ENCODE measurements at regions not wholly inside any gene's neighbourhood (a gene's known extent, or its start where the extent isn't known, plus 50 kb on each side); places are given as distances from the start of the nearest gene placed in this dataset.

- no peak overlapping the region for H3K27ac Mint-ChIP-seq
- H3K4me3 Mint-ChIP-seq = no peak overlapping the region
- H3K36me3 Mint-ChIP-seq = no peaks in the 10 kb centered on the region
- DNase-seq (no peak), ATAC-seq (replicated peaks) (no peak)
- no peaks in the 10 kb centered on the region for H3K4me1 Mint-ChIP-seq
- H3K27me3 Mint-ChIP-seq = no peaks in the 10 kb centered on the region
- H3K9me3 Mint-ChIP-seq = peaks cover 2 to 3% of the 10 kb centered on the region in 2 donors
Observed at GRCh38 chr13:60990032-60990733, 425.5 kb downstream of the PCDH20 start.

- no peak for ATAC-seq (replicated peaks)
- Mint-ChIP-seq H3K4me3 (no peak overlapping the region), H3K9me3 (peaks cover 4% of the 10 kb centered on the region in 2 donors), H3K4me1 (no peaks in the 10 kb centered on the region), H3K27ac (no peak overlapping the region), H3K27me3 (no peaks in the 10 kb centered on the region), H3K36me3 (no peaks in the 10 kb centered on the region)
- no peak for DNase-seq
Observed at GRCh38 chr13:60986301-60986700, 429.3 kb downstream of the PCDH20 start.

DNA sequence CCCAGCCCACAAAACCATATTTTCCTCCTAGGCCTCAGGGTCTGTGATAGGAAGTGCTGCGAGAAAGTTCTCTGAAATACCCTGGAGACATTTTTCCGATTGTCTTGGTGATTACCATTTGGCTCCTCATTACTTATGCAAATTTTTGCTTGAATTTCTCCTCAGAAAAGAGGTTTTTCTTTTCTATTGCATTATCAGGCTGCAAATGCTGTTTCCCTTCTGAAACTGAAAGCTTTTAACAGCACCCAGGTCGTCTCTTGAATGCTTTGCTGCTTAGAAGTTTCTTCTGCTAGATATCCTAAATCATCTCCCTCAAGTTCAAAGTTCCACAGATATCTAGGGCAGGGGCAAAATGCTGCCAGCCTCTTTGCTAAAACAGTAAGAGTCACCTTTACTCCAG is 434.2 kb downstream of the PCDH20 start:
- no peak for ATAC-seq (replicated peaks)
- H3K36me3 Mint-ChIP-seq = no peaks in the 10 kb centered on the region
- peaks cover 4 to 9% of the 10 kb centered on the region in 2 donors for H3K9me3 Mint-ChIP-seq
- no peak for DNase-seq
- no peak overlapping the region for H3K4me3 Mint-ChIP-seq
- no peaks in the 10 kb centered on the region for H3K4me1 Mint-ChIP-seq
- H3K27ac Mint-ChIP-seq = no peak overlapping the region
- H3K27me3 Mint-ChIP-seq = no peaks in the 10 kb centered on the region

GRCh38 chr13:60976367-60976766 is 439.3 kb downstream of the PCDH20 start:
- Mint-ChIP-seq H3K36me3 (no peaks in the 10 kb centered on the region), H3K27ac (no peak overlapping the region), H3K4me1 (no peaks in the 10 kb centered on the region), H3K9me3 (peaks cover 11% of the 10 kb centered on the region in 2 donors), H3K27me3 (no peaks in the 10 kb centered on the region), H3K4me3 (no peak overlapping the region)
- no peak for ATAC-seq (replicated peaks)
- DNase-seq = no peak

GRCh38 chr13:60974296-60974695 is 441.4 kb downstream of the PCDH20 start:
- Mint-ChIP-seq H3K27ac (no peak overlapping the region), H3K4me1 (no peaks in the 10 kb centered on the region), H3K27me3 (no peaks in the 10 kb centered on the region), H3K4me3 (no peak overlapping the region), H3K9me3 (peaks cover 11 to 16% of the 10 kb centered on the region in 2 donors), H3K36me3 (no peaks in the 10 kb centered on the region)
- no peak for ATAC-seq (replicated peaks)
- DNase-seq = no peak

- Mint-ChIP-seq H3K9me3 (peaks cover 11 to 14% of the 10 kb centered on the region in 2 donors), H3K27me3 (no peaks in the 10 kb centered on the region), H3K4me1 (no peaks in the 10 kb centered on the region), H3K36me3 (no peaks in the 10 kb centered on the region), H3K4me3 (no peak overlapping the region), H3K27ac (no peak overlapping the region)
- ATAC-seq (replicated peaks) (no peak), DNase-seq (no peak)
Observed at GRCh38 chr13:60973529-60973928, 442.1 kb downstream of the PCDH20 start.

DNA sequence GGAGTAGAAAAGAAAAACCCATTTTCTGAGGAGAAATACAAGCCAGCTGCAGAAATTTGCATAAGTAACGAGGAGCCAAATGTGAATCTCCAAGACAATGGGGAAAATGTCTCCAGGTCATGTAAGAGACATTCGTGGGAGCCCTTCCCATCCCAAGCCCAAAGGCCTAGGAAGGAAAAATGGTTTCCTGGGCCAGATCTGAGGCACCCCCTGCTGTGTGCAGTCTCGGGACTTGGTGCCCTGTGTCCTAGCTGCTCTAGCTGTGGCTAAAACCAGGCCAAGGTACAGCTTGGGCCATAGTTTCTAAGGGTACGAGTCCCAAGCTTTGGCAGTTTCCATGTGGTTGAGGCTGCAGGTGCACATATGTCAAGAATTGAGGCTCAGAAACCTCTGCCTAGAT is 444.9 kb downstream of the PCDH20 start:
- Mint-ChIP-seq H3K9me3 (peaks cover 11% of the 10 kb centered on the region in 2 donors), H3K4me1 (no peaks in the 10 kb centered on the region), H3K27ac (no peak overlapping the region), H3K4me3 (no peak overlapping the region), H3K27me3 (no peaks in the 10 kb centered on the region), H3K36me3 (no peaks in the 10 kb centered on the region)
- no peak for ATAC-seq (replicated peaks)
- no peak for DNase-seq

GRCh38 chr13:60969656-60970055 is 446.0 kb downstream of the PCDH20 start:
- no peak overlapping the region for H3K4me3 Mint-ChIP-seq
- no peaks in the 10 kb centered on the region for H3K4me1 Mint-ChIP-seq
- no peaks in the 10 kb centered on the region for H3K27me3 Mint-ChIP-seq
- H3K27ac Mint-ChIP-seq = no peak overlapping the region
- ATAC-seq (replicated peaks) = no peak
- DNase-seq = no peak
- H3K36me3 Mint-ChIP-seq = no peaks in the 10 kb centered on the region
- peaks cover 8 to 9% of the 10 kb centered on the region in 2 donors for H3K9me3 Mint-ChIP-seq

- DNase-seq (no peak), ATAC-seq (replicated peaks) (no peak)
- Mint-ChIP-seq H3K27ac (no peak overlapping the region), H3K27me3 (no peaks in the 10 kb centered on the region), H3K4me3 (no peak overlapping the region), H3K9me3 (peaks cover 0 to 14% of the 10 kb centered on the region in 2 donors), H3K4me1 (no peaks in the 10 kb centered on the region), H3K36me3 (no peaks in the 10 kb centered on the region)
Observed at GRCh38 chr13:60959427-60959826, 456.2 kb downstream of the PCDH20 start.

GRCh38 chr13:60957816-60958215 is 457.8 kb downstream of the PCDH20 start:
- Mint-ChIP-seq H3K27ac (no peak overlapping the region), H3K36me3 (no peaks in the 10 kb centered on the region)

DNA sequence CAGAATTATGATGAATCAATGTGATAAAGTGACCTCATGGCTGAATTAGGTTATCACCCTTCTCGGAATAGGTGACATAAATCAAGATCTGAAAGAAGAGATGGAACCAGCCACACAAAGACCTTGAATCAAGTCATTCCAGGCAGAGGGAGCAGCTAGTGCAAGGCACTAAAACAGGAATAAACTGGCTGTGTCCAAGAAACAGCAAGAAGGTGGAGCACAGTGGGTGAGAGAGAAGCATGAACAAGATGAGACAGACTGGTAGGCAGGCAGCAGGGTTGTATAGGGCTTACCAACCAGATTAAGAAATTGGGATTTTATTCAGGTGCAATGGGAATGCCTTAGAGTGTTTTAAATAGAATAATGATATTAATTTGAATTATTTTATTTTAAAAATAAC is 470.3 kb downstream of the PCDH20 start:
- Mint-ChIP-seq H3K4me1 (no peaks in the 10 kb centered on the region), H3K27me3 (no peaks in the 10 kb centered on the region), H3K9me3 (peaks cover 4 to 9% of the 10 kb centered on the region in 2 donors), H3K36me3 (no peaks in the 10 kb centered on the region), H3K27ac (no peak overlapping the region), H3K4me3 (no peak overlapping the region)
- ATAC-seq (replicated peaks) (no peak), DNase-seq (no peak)

More at GRCh38 chr13:60957816-60958215, 457.8 kb downstream of the PCDH20 start:
- no peak overlapping the region for H3K4me3 Mint-ChIP-seq
- no peak for DNase-seq
- peaks cover 0 to 14% of the 10 kb centered on the region in 2 donors for H3K9me3 Mint-ChIP-seq
- ATAC-seq (replicated peaks) = no peak
- H3K4me1 Mint-ChIP-seq = no peaks in the 10 kb centered on the region
- no peaks in the 10 kb centered on the region for H3K27me3 Mint-ChIP-seq

GRCh38 chr13:60944863-60945262 is 470.8 kb downstream of the PCDH20 start:
- H3K9me3 Mint-ChIP-seq = peaks cover 4 to 9% of the 10 kb centered on the region in 2 donors
- H3K4me1 Mint-ChIP-seq = no peaks in the 10 kb centered on the region
- H3K27me3 Mint-ChIP-seq = no peaks in the 10 kb centered on the region
- no peak overlapping the region for H3K4me3 Mint-ChIP-seq
- DNase-seq (no peak), ATAC-seq (replicated peaks) (no peak)
- H3K27ac Mint-ChIP-seq = no peak overlapping the region
- no peaks in the 10 kb centered on the region for H3K36me3 Mint-ChIP-seq

GRCh38 chr13:60944016-60944415 is 471.6 kb downstream of the PCDH20 start:
- Mint-ChIP-seq H3K4me3 (no peak overlapping the region), H3K36me3 (no peaks in the 10 kb centered on the region), H3K9me3 (peaks cover 4 to 9% of the 10 kb centered on the region in 2 donors), H3K27ac (no peak overlapping the region), H3K4me1 (no peaks in the 10 kb centered on the region), H3K27me3 (no peaks in the 10 kb centered on the region)
- no peak for DNase-seq
- ATAC-seq (replicated peaks) = no peak

DNA sequence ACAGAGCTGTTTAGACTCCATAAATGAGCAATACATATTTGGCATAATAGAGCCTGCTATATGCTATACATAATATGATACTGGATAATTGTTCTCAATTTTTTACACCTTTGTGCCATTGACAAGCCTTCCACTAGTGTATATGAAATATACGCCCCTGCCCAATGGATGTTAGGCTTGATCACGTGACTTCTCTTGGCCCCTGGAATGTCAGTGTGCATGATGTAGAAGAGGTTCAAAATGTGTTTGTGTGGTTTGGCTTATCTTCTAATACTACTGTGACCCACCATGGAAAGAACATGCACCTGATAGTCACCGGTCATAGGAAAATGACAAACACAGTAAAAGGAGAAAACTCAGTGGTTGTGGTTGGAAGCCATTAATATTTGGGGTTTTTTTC is 479.4 kb downstream of the PCDH20 start:
- no peak overlapping the region for H3K4me3 Mint-ChIP-seq
- no peak overlapping the region for H3K27ac Mint-ChIP-seq
- H3K36me3 Mint-ChIP-seq = no peaks in the 10 kb centered on the region
- ATAC-seq (replicated peaks) = no peak
- peaks cover 0 to 3% of the 10 kb centered on the region in 2 donors for H3K9me3 Mint-ChIP-seq
- no peaks in the 10 kb centered on the region for H3K4me1 Mint-ChIP-seq
- H3K27me3 Mint-ChIP-seq = no peaks in the 10 kb centered on the region
- no peak for DNase-seq

- Mint-ChIP-seq H3K4me3 (no peak overlapping the region), H3K27ac (no peak overlapping the region), H3K9me3 (no peaks in the 10 kb centered on the region), H3K36me3 (no peaks in the 10 kb centered on the region), H3K4me1 (no peaks in the 10 kb centered on the region), H3K27me3 (no peaks in the 10 kb centered on the region)
- no peak for ATAC-seq (replicated peaks)
- DNase-seq = no peak
Observed at GRCh38 chr13:60933638-60934037, 482.0 kb downstream of the PCDH20 start.
